Stimulated activated memory B cell treated with anti-CD40 and anti-IgM and Interleukin-4, amounts not matched to agents 10 μg/mL and 1 μg/mL and 100 μg/mL, for 72 hours (primary cell): ENCODE measurements at regions not wholly inside any gene's neighbourhood (a gene's known extent, or its start where the extent isn't known, plus 50 kb on each side); places are given as distances from the start of the nearest gene placed in this dataset.
"Not testable (repeated sequence)": the region's sequence is repeated elsewhere in the genome, so short reads cannot be mapped to it uniquely, and the experiment has no call there.

ENCODE experiments used
- ATAC-seq: fragments of 150-1000 bp; cut with Tn5 transposase; 2 replicates; pipeline ENCODE4 v1.10.0; 2021
- H3K27ac Mint-ChIP-seq: one replicate; pipeline ENCODE4 v1.8.0; 2022; ENCODE audit warnings: mild to moderate bottlenecking, mixed read lengths
- H3K27me3 Mint-ChIP-seq: one replicate; pipeline ENCODE4 v1.8.0; 2022; ENCODE audit warnings: mixed read lengths
- H3K36me3 Mint-ChIP-seq: one replicate; pipeline ENCODE4 v1.8.0; 2022; ENCODE audit warnings: mixed read lengths
- H3K4me1 Mint-ChIP-seq: one replicate; pipeline ENCODE4 v1.8.0; 2022; ENCODE audit warnings: mixed read lengths
- H3K4me3 Mint-ChIP-seq: one replicate; pipeline ENCODE4 v1.8.0; 2022; ENCODE audit warnings: mild to moderate bottlenecking, moderate library complexity, mixed read lengths
- H3K9me3 Mint-ChIP-seq: one replicate; pipeline ENCODE4 v1.8.0; 2022; ENCODE audit warnings: mixed read lengths

DNA sequence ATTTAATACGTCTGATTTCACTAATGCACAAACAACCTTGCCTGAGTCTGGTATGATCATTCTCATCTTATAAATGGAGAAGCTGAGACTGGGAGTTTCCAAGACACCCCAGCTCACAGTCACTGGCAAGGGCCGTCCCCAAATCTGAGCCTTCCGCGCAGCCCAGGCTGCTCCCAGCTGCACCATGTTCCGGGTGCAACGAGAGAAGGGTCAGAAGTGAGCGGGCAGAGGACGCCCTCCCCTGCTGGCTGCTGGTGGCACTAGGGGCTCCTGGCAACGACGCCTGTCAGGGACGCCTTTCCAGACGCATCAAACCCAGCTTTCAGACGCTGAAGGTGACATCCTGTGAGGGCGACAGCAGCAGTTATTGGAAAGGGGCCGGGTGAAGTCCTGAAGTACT is 115.3 kb upstream of the PROKR2 start:
- no peaks in the 10 kb centered on the region for H3K4me1 Mint-ChIP-seq
- peaks cover 18% of the 10 kb centered on the region for H3K27me3 Mint-ChIP-seq
- peaks cover 2% of the 10 kb centered on the region for H3K9me3 Mint-ChIP-seq
- H3K27ac Mint-ChIP-seq = no peak overlapping the region
- no peak for ATAC-seq
- H3K36me3 Mint-ChIP-seq = no peaks in the 10 kb centered on the region
- H3K4me3 Mint-ChIP-seq = no peak overlapping the region

DNA sequence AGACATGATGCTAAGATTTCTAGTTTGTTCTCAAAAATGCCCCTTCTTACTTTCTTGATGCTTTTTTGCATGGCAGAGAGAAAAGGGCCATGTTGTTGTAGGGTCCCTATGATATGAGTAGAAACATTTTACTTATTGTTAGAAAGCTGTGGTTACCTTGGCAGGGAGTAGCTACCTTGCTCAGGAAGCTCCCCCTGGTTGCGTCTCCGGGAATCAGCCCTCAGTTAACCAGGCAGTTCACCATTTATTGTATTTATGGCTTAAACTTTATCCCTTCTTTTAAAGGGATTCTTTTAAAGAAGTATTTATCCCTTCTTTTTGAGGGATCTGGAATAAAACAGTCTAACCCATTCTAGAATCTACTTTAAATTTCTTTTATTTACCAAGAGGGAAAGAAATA is 113.9 kb upstream of the PROKR2 start:
- Mint-ChIP-seq H3K36me3 (no peaks in the 10 kb centered on the region), H3K4me3 (no peak overlapping the region), H3K4me1 (no peaks in the 10 kb centered on the region), H3K27me3 (peaks cover 21% of the 10 kb centered on the region), H3K9me3 (no peaks in the 10 kb centered on the region), H3K27ac (no peak overlapping the region)
- no peak for ATAC-seq

DNA sequence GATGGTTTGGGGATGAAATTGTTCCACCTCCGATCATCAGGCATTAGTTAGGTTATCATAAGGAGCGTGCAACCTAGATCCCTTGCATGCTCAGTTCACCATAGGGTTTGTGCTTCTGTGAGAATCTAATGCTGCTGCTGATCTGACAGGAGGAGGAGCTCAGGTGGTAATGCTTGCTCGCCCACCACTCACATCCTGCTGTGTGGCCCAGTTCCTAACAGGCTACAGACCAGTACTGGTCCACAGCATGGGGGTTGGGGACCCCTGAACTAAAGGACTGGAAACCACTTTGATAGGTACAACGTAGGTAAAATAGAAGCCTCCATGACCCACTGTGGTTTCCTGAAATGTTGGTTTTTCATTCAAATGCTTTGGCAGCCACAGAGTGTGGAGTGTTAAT is 109.3 kb upstream of the PROKR2 start:
- Mint-ChIP-seq H3K27ac (no peak overlapping the region), H3K36me3 (no peaks in the 10 kb centered on the region), H3K9me3 (peaks cover 8% of the 10 kb centered on the region), H3K4me3 (no peak overlapping the region), H3K27me3 (peaks cover 46% of the 10 kb centered on the region), H3K4me1 (no peaks in the 10 kb centered on the region)
- ATAC-seq = no peak

DNA sequence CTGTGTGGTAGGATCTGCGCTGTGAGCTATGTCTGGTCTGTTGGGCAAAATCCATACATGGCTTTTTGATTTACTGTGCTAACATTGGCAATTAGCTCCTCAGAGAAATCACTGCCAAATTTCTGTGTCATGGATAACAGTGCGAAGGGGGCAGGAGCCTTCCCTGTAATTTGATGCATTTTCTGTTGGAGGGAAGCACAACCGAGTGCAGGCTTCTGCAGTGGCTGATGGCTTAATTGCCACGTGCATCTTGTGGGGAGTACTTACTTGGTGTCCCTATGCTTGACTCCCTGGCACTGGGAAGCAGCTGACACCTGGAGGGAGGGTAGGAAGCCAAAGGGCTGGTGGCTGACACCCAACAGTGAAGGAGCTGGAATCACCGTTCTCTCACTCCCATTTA is 99.3 kb upstream of the PROKR2 start:
- no peak overlapping the region for H3K4me3 Mint-ChIP-seq
- no peaks in the 10 kb centered on the region for H3K4me1 Mint-ChIP-seq
- no peak for ATAC-seq
- H3K27ac Mint-ChIP-seq = no peak overlapping the region
- H3K9me3 Mint-ChIP-seq = no peaks in the 10 kb centered on the region
- H3K27me3 Mint-ChIP-seq = peaks cover 25% of the 10 kb centered on the region
- no peaks in the 10 kb centered on the region for H3K36me3 Mint-ChIP-seq

DNA sequence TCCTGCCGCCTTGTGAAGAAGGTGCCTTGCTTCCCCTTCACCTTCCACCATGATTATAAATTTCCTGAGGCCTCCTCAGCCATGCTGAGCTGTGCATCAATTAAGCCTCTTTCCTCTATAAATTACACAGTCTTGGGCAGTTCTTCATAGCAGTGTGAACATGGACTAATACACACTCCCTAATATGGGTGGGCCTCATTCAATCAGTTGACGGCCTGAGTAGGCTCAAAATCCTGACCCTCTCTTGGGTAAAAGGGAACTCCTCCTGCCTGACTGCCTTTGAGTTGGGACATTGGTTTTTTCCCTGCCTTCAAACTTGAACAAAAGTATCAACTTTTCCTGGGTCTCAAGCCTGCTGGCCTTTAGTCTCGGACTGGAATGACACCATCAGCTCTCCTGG is 96.6 kb upstream of the PROKR2 start:
- H3K27me3 Mint-ChIP-seq = peaks cover 15% of the 10 kb centered on the region
- H3K27ac Mint-ChIP-seq = no peak overlapping the region
- no peak overlapping the region for H3K4me3 Mint-ChIP-seq
- H3K9me3 Mint-ChIP-seq = no peaks in the 10 kb centered on the region
- H3K36me3 Mint-ChIP-seq = no peaks in the 10 kb centered on the region
- H3K4me1 Mint-ChIP-seq = no peaks in the 10 kb centered on the region
- ATAC-seq = no peak

DNA sequence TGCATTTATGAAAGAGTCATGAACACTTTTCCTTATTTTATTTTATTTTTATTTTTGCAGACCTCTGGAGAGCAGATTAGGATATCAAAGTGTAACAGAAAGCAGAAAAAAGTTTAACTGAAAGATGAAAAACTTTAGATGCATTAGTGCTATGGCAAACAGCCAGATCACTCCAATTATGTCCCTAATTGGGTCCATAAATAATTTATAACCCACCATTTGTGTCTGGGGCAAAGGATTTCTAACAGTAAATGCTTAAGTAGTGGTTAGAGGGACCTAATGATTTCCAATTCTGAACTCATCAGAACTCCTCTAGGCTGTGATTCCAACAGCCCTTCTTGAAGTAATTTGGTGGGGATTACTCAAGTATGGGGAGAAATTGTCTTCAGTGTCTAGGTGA is 93.7 kb upstream of the PROKR2 start:
- H3K4me3 Mint-ChIP-seq = no peak overlapping the region
- no peaks in the 10 kb centered on the region for H3K36me3 Mint-ChIP-seq
- no peaks in the 10 kb centered on the region for H3K9me3 Mint-ChIP-seq
- ATAC-seq = no peak
- no peak overlapping the region for H3K27ac Mint-ChIP-seq
- no peaks in the 10 kb centered on the region for H3K4me1 Mint-ChIP-seq
- H3K27me3 Mint-ChIP-seq = peaks cover 19% of the 10 kb centered on the region

DNA sequence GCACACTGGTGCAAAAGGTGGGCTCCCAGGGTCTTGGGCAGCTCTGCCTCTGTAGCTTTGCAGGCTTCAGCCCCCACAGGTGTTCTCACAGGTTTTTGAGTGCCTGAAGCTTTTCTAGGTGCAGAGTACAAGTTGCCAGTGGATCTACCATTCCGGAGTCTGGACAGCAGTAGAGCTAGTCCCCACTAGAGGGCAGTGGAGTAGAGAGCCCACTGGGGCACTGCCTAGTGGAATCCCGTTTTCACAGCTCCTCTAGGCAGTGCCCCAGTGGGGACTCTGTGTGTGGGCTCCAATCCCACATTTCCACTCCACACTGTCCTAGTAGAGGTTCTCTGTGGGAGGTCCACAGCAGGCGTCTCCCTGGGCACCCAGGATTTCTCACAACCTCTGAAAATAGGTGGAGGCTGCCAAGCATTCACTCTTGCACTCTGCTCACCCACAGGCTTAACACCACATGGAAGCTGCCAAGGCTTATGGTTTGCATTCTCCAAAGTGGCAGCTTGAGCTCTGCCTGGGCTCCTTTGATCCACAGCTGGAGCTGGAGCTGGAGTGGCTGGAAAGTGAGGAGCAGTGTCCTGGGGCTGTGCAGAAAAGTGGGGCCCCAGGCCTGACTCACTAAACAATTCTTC is 86.3 kb upstream of the PROKR2 start:
- Mint-ChIP-seq H3K36me3 (no peaks in the 10 kb centered on the region), H3K27me3 (peaks cover 10% of the 10 kb centered on the region)

DNA sequence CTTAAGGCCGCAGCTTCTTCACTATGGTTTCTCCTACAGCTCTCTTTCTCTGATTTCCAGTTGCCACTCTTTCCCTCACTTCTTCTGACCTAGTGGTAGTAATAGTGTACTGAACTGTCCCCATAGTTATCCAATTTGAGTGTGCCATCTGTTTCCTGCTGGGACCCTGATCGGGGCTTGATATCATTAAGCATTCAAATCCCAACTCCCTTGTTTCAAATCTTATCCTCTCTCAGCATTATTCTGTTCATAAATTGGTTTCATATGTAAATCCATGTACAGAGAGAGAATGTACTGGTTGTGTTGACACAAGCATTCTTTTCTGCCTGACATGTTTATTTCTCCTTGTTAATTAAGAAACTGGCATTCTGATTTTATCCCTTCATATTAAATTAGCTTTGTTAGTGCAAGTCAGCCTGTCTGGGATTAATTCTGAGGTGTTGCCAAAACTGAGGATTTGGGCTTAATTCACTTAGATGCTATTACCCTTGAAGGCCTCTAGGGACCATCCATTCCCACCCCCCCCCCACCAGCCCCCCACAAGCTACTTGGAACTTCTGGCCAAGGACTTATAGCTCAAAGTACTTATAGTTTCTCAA is 84.6 kb upstream of the PROKR2 start:
- peaks cover 21% of the 10 kb centered on the region for H3K27me3 Mint-ChIP-seq
- no peak overlapping the region for H3K27ac Mint-ChIP-seq
- H3K36me3 Mint-ChIP-seq = no peaks in the 10 kb centered on the region
- H3K4me1 Mint-ChIP-seq = no peaks in the 10 kb centered on the region
- ATAC-seq = no peak
- H3K9me3 Mint-ChIP-seq = peaks cover 15% of the 10 kb centered on the region
- no peak overlapping the region for H3K4me3 Mint-ChIP-seq

More for the DNA sequence above, 86.3 kb upstream of the PROKR2 start:
- Mint-ChIP-seq H3K27ac (no peak overlapping the region), H3K4me3 (no peak overlapping the region), H3K4me1 (no peaks in the 10 kb centered on the region), H3K9me3 (peaks cover 15% of the 10 kb centered on the region)
- peak; percentile 43 for ATAC-seq

DNA sequence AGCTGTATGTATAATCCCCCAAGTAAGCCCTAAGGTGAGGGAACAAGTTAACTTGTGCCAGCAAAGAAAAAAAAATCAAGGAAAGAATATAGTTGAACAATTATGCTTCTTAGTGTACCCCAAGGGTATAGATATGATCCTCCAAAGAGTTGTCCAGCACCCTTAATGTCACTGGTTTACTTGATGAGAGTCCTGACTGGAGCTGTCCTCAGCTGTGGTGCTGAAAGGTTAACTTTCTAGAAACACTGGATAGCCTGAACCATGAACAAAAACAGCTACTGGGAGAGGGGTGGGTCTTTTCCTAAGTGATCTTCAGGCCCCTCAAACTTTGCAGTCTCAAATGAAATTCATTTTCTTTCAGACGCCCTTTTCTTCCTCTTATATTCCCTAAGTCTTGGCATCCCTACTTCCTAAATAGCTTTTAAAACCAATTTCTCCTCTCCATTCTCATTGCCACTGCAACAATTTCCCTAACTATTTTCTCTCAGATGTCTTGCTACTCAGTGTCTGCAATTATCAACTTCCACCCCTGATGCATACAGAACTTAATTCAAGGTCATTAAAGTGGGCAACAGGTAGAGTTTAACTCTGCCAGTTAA is 83.5 kb upstream of the PROKR2 start:
- H3K27me3 Mint-ChIP-seq = peaks cover 22% of the 10 kb centered on the region
- H3K36me3 Mint-ChIP-seq = no peaks in the 10 kb centered on the region
- H3K27ac Mint-ChIP-seq = no peak overlapping the region
- no peaks in the 10 kb centered on the region for H3K4me1 Mint-ChIP-seq
- peaks cover 13% of the 10 kb centered on the region for H3K9me3 Mint-ChIP-seq
- ATAC-seq = no peak
- no peak overlapping the region for H3K4me3 Mint-ChIP-seq

DNA sequence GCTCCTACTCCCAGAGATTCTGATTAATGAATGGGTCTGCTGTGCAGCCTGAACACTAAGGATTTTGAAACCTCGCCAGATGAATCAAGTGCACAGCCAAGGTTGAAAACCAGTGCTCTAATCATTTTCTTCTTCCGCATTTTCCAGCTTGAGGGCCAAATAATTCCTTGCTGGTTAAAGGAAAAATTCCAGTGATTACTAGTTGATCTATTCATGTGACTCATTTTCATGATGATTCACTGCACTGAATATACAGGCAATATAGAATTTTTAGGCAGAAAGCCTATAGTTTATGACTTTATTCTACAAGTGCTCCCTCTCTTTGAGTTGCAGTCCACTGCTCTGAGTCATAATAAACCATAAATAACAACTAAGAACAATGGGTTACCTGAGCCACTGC is 80.6 kb upstream of the PROKR2 start:
- Mint-ChIP-seq H3K9me3 (peaks cover 3% of the 10 kb centered on the region), H3K36me3 (no peaks in the 10 kb centered on the region), H3K4me1 (no peaks in the 10 kb centered on the region), H3K27me3 (peaks cover 27% of the 10 kb centered on the region), H3K27ac (no peak overlapping the region), H3K4me3 (no peak overlapping the region)
- no peak for ATAC-seq

DNA sequence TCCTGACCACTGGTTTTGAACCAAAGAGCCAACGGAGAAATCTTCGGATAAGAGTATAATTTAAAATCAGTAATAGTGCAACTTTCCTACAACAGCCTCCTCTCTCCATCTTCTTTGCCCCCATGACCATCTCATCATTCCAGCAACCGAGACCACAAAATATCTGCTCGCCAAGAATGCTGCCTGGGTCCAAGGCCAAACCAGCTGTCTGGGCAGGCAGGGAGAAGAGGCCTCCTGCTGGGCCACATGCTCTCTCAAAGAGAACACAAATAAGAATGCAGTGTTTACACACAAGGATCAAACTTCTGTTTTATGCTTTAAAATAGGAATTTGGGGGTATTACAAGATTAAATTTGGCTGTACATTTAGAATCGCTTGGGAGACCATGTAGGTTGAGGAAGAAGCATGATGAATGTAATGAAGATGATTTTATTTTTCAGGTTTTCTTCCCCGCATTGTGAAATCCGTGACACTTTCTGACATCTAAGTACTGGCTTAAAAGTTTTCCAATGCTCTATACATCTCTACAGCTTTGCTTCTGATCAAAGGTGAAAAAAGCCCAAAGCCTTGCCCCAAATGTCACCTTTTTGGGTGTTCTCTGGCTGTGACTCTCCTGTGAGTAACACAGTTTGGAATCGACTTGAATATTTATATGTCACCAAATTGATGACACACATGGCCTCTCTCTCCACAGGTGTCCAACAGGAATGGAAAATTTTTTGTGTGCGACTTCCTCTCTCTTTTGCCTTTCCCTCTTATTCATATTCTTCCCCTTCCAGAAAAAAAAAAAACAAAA is 79.4 kb upstream of the PROKR2 start:
- H3K9me3 Mint-ChIP-seq = peaks cover 3% of the 10 kb centered on the region
- no peaks in the 10 kb centered on the region for H3K36me3 Mint-ChIP-seq
- no peak overlapping the region for H3K27ac Mint-ChIP-seq
- no peak overlapping the region for H3K4me3 Mint-ChIP-seq
- H3K4me1 Mint-ChIP-seq = no peaks in the 10 kb centered on the region
- peaks cover 27% of the 10 kb centered on the region for H3K27me3 Mint-ChIP-seq
- ATAC-seq = no peak

DNA sequence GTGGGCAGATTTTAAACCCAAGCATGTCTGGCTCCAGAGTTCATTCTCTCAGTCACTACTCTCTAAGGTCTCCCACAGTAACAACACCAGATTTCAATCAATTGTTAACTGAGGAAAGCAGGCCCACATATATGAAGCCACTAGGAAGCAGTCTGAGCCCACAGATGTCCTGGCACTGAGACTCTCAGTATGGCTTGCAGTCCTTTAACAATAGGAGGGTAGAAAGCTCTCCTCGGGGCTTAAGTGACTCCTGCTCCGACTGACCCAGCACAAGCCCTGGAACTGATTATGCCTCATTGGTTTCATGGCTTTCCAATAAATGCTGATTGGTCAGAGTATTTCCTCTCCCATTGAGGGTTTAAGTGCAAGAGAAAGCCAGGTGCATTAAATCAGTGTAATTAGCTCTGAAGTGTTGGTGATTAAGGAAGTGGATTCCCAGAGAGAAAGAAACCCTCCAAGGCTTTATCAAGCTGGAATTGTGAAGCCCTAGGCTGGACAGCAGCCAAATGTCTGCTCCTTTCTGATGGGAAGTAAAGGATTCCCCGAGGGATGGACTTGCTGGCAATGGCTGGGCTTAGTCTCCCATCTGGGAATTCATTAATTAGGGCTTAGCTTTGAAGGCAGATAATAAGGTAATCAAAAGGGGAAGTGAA is 76.6 kb upstream of the PROKR2 start:
- ATAC-seq = no peak
- Mint-ChIP-seq H3K4me1 (no peaks in the 10 kb centered on the region), H3K36me3 (no peaks in the 10 kb centered on the region), H3K27ac (no peak overlapping the region), H3K9me3 (no peaks in the 10 kb centered on the region), H3K27me3 (peaks cover 27% of the 10 kb centered on the region), H3K4me3 (no peak overlapping the region)

DNA sequence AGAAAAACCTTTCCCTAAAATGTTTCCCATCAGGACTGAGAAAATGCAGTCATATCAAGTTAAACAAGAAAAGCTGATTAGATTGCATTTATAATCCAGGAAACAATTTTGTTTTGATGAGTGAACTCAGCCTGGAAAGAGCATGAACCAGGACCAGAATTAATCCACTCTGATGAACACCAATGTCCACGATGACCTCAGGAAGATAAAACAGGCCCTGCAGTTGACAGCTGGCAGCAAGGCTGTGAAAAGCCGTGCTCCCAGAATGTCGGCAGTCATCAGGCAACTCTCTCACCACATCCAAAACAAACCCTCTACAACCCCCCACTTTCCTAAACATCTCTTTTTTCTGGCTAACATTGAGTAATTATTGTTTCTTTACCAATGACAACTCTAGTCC is 74.0 kb upstream of the PROKR2 start:
- no peak for ATAC-seq
- Mint-ChIP-seq H3K36me3 (no peaks in the 10 kb centered on the region), H3K4me1 (no peaks in the 10 kb centered on the region), H3K4me3 (no peak overlapping the region), H3K27ac (no peak overlapping the region), H3K27me3 (peaks cover 13% of the 10 kb centered on the region), H3K9me3 (peaks cover 13% of the 10 kb centered on the region)

DNA sequence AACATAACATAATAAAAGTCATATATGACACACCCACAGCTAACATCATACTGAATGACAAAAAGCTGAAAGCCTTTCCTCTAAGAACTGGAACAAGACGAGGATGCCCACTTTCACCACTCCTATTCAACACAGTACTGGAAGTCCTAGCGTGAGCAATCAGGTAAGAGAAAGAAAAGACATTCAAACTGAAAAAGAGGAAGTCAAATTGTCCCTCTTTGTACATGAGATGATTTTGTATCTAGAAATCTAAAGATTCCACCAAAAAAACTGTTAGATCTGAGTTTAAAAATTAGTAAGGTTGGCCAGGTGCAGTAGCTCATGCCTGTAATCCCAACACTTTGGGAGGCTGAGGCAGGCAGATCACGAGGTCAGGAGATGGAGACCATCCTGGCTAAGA is 70.1 kb upstream of the PROKR2 start:
- not testable (repeated sequence) for H3K27ac Mint-ChIP-seq, ATAC-seq, H3K36me3 Mint-ChIP-seq, H3K27me3 Mint-ChIP-seq, H3K4me3 Mint-ChIP-seq, H3K4me1 Mint-ChIP-seq
- H3K9me3 Mint-ChIP-seq = peaks cover 23% of the 10 kb centered on the region

DNA sequence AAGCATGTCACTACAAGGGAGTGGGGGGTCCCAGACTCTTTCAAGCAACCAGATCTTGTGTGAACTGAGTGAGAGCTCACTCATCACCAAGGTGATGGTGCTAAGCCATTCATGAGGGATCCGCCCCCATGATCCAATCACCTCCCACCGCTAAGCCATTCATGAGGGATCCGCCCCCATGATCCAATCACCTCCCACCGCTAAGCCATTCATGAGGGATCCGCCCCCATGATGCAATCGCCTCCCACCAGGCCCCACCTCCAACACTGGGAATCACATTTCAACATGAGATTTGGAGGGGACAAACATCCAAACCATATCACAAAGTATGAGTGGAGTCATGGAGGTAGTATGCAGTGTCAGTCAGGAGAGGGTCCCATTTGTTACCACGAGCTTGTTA is 64.8 kb upstream of the PROKR2 start:
- not testable (repeated sequence) for H3K4me3 Mint-ChIP-seq, H3K4me1 Mint-ChIP-seq, H3K36me3 Mint-ChIP-seq, H3K27ac Mint-ChIP-seq, ATAC-seq
- Mint-ChIP-seq H3K27me3 (peaks cover 17% of the 10 kb centered on the region), H3K9me3 (peaks cover 14% of the 10 kb centered on the region)
